HPDE6-E6E7 (cell line): ENCODE measurements at regions not wholly inside any gene's neighbourhood (a gene's known extent, or its start where the extent isn't known, plus 50 kb on each side); places are given as distances from the start of the nearest gene placed in this dataset.

ENCODE experiments used
- DNase-seq: peaks from one replicate; pipeline ENCODE4 v3.0.0; 2011; ENCODE audit warnings: missing footprints; ENCODE audit errors: extremely low spot score

DNA sequence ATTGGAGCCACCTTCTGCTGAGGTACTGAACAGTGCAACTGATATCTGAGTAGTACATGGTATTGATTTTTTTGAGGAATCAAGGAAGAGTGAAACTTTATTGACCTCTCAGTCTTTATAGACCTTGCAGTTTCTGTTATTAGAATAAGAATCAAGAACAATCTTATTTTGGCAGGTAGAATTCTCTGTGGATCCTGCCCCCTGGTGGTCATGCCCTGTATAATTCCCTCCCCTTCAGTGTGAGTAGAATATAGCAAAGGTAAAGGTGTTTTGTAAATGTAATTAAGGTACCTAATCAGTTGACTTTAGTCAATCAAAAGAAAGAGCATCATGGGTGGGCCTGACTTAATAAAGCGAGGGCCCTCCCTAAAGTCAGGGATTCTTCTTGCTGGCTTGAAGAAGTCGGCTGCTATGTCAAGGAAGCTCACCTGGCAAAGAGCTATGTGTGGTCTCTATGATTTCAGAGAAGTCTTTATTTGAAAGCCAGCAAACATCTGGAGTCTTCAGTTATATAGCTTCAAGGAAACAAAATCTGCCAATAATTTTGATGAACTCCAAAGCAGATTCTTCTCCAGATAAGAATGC is 142.8 kb downstream of the LSM5 start:
- DNase-seq, result no peak

DNA sequence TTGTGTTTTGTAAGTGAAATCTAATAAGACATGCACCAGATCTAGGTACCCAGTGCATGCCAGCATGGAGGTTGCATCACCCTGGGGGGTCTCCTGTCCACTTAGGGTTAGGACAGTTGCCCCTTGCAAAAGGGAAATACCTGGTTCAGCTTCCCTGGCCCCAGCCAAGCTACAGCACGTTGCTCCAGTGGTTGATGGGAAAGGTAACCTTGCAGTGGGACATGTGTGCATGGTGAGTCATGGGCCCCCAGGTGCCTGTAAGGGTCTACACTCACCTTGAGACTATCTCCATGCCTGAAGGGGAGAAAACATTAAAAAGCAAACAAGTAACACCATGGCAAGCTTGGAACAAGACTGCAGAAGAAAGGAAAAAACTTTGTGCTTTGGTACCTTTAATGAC is 143.9 kb downstream of the LSM5 start:
- no peak for DNase-seq

DNA sequence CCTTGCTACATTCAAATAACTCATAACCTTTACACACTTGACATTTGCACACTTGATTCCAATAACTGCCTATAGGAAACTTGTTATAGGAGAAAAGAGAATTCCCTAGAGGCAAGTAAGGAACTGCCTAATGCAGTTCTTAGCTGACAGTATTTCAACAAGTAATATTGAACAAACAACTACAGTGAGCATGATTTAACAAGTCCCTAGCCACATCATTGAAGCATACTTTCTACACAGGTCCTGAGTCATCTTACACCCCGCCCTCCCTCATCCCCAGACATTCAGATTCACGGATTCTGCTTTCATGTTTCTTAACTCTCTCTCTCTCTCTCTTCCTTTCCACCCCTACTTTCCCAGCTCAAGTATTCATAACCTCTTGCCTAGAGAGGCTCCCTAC is 153.5 kb downstream of the LSM5 start:
- DNase-seq, result peak; percentile 65

GRCh38 chr7:32335107-32335506 is 155.1 kb downstream of the LSM5 start:
- DNase-seq, result peak; percentile 35

GRCh38 chr7:32330602-32331001 is 159.6 kb downstream of the LSM5 start:
- no peak for DNase-seq

- DNase-seq, result no peak
Observed at GRCh38 chr7:32326078-32326477, 164.1 kb downstream of the LSM5 start.

DNA sequence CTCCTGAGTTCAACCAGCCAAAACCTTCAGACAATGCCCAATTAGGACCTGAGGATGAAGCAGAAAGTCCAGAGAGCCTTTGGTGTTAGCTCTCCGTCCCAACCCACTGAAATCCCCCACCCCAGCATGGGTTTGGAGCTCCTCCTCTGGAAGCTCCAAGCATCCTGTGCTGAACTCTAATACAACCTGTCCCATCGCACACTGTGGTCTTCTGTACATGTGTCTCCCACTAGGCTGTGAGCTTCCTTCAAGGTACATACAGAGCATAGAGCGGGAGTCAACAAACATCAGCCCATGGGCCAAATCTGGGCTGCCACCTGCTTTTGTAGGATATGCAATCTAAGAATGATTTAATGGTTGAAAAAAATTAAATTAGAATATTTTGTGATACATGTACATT is 166.5 kb downstream of the LSM5 start:
- no peak for DNase-seq

GRCh38 chr7:32319012-32319382 is 171.2 kb downstream of the LSM5 start:
- no peak for DNase-seq

- no peak for DNase-seq
Observed at GRCh38 chr7:32318300-32319011, 171.7 kb downstream of the LSM5 start.

DNA sequence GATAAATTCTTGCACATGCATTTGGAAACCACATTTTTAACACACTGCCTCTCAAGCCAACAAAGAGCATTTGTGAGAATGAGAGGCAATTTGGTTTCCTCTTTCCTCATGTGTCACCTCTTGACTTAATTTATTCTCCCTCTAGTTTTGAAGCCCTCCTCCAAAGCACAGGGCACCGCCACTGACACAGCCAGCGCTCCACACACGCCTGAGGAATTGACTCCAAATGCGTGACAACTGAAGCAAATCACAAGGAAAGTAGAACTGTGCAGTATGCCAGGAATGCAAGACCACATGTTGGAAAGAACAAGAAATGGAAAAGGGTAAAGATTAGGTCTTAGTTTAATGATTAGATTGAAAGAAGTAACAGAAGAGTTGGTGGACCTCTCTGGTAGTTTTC is 173.3 kb downstream of the LSM5 start:
- no peak for DNase-seq

- DNase-seq, result no peak
Observed at GRCh38 chr7:32314761-32315160, 175.4 kb downstream of the LSM5 start.

DNA sequence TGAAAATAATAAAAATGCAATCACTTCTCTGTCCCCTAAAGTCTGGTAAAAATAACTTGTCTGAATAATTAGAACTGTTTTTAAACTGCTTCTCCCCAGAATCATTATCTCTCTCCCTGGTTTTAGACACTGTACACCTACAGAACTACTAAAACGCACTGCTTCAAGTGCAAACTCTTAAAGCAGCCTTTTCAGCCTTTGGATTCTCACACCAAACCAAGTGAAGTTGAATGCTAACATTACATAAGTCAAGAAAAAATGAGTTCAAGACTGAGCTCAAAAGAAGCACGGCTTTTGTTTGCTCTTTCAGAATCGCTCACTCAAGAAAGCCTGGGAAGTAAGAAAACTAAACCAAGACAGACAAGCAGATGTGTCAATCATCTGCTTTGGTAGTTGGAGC is 188.8 kb downstream of the LSM5 start:
- DNase-seq, result no peak

DNA sequence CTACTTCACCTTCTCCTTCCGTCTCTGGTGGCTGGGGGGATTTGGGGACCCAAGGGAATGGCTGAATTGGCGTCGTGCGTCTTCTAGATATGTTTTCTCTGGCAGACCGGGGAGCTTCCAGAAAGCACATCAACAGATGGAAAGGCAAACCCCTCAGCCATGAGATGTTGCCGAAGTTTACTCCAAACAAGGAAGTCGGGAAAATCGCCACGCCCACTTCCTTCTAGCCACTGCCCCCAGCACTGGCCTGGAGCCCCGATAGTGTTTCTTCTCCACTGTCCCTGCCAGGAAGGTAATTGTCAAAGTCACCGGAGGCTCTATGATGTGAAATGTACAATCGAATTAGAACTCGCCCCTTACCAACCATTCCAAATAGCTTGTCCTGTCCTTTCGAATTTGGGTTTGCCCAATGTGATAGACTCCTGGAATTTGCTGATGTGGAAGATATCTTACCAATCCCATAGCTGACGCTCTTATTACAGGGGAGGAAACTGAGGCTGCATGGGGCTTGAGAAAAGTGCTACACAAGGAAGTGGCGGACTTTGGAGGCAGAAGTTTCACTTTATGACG is 191.0 kb downstream of the LSM5 start:
- DNase-seq, result no peak

- DNase-seq, result no peak
Observed at GRCh38 chr7:32298408-32299132, 191.6 kb downstream of the LSM5 start.

DNA sequence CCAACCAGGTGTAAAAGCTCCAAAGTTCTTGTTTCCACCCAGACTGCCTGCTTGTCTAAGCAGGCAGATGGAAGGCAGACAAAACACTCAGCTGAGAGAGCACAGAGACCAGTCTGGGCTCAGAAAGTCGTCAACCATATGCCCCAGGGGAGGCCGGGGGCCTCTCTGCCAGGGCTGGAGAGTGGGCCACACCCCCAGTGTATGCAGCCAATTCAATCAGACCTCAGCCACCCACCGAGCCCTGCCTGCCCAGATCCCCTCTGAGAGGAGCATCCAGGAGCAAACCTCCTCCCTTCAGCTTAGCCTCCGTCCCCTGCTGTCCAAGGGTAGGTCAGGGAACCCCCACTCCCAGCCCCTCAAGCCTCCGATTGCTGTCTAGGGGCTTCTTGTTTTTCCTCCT is 196.3 kb downstream of the LSM5 start:
- no peak for DNase-seq

DNA sequence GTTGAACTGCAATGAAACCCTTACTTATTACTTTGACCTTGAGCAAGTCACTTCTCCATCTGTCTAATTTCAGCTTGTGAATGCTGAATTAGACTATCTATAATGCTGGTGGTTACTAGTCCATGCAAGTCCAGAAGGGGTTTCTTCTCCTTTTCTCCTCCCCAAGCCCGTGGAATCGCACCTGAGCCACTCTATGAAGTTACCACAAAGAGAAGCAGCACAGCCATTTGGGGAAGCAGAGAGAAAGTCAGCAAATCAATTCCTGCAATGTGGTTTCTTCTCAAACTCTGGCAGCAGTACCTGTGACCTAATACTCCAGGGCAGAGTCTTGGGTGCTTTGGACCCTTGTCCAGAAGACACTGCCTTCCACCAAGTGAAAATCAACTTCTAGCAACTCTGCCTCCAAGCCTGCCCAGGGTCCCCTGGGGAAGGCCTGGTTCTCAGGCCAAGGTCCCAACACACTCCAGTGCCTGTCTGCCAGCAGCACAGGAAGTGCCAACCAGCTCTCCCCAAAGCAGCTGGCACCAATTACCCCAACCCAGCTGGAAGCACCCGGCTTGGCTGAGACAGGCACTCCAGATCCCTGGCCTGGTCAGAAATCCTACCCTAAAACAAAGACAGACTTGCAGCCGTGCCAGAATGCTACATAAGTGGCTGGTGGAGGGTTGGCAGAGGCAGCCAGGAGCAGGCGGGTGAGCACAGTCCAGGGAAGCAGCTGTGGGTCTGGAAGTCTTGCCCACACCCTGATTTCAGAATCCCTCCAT is 200.3 kb downstream of the LSM5 start:
- DNase-seq, result no peak

- no peak for DNase-seq
Observed at GRCh38 chr7:32285698-32286097, 204.5 kb downstream of the LSM5 start.

- no peak for DNase-seq
Observed at GRCh38 chr7:32283546-32283945, 206.6 kb downstream of the LSM5 start.

GRCh38 chr7:32279500-32279899 is 209.3 kb upstream of the PDE1C start:
- no peak for DNase-seq

DNA sequence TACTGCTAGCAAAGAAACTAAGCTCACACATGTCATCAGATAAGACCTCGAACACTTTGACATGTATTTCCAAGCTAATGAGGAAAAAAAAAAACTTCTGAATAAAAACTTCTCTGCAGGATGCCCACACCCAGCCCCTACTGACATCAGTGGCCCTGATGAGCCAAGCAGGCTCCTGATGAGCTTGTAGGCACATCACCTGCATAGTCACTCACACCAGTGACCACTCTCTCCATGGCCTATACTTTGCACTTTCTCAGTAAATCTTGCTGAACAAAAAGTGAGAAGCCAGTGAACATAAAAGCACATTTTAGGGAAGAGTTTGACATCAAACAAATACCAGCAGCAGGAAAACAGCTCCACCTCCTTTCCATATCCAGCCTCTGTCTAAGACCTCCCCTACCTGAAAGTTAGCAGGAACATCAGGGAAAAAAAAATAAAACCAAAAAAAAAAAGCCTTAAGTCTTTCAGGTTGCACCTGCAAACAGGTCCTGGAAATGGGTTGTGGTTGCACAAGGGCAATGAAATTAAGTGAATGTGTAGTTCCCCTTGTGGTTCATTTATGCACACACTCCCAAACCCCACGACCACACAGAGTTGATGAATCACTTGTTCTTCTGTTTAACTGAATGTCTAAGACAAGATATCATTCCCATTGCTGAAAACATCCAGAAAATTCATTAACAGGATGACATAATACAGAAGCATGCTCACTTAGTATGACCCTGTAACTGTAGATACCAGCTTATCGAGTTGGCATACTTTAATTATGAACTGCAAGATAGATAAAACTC is 205.2 kb upstream of the PDE1C start:
- DNase-seq, result no peak

- DNase-seq, result no peak
Observed at GRCh38 chr7:32273297-32273696, 203.1 kb upstream of the PDE1C start.
